ENCODE measurements at regions not wholly inside any gene's neighbourhood (a gene's known extent, or its start where the extent isn't known, plus 50 kb on each side); places are given as distances from the start of the nearest gene placed in this dataset.

- Histone ChIP-seq H3K9me3 (no peaks in the 10 kb centered on the region), H3K4me3 (no peak overlapping the region), H3K4me1 (no peaks in the 10 kb centered on the region), H3K27me3 (no peaks in the 10 kb centered on the region), H3K36me3 (no peaks in the 10 kb centered on the region), H3K27ac (no peak overlapping the region)
- intact Hi-C loops (cut with DNase I; ENCODE audit: low total_unique reads) = no loop called here
- TF ChIP-seq, protein P1, sequence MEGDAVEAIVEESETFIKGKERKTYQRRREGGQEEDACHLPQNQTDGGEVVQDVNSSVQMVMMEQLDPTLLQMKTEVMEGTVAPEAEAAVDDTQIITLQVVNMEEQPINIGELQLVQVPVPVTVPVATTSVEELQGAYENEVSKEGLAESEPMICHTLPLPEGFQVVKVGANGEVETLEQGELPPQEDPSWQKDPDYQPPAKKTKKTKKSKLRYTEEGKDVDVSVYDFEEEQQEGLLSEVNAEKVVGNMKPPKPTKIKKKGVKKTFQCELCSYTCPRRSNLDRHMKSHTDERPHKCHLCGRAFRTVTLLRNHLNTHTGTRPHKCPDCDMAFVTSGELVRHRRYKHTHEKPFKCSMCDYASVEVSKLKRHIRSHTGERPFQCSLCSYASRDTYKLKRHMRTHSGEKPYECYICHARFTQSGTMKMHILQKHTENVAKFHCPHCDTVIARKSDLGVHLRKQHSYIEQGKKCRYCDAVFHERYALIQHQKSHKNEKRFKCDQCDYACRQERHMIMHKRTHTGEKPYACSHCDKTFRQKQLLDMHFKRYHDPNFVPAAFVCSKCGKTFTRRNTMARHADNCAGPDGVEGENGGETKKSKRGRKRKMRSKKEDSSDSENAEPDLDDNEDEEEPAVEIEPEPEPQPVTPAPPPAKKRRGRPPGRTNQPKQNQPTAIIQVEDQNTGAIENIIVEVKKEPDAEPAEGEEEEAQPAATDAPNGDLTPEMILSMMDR (IDR thresholded peaks at IDR 0.05) = no peak
- no peak for DNase-seq
These were observed 845.7 kb upstream of the POT1 start for GRCh38 chr7:125775317-125775716.

GRCh38 chr7:125773113-125773785 lies 843.6 kb upstream of the POT1 start:
- H3K27ac ChIP-seq = no peak overlapping the region
- no peaks in the 10 kb centered on the region for H3K27me3 ChIP-seq
- intact Hi-C loops (cut with DNase I; ENCODE audit: low total_unique reads) = no loop called here
- no peak overlapping the region for H3K4me3 ChIP-seq
- H3K4me1 ChIP-seq = no peaks in the 10 kb centered on the region
- DNase-seq = no peak
- H3K9me3 ChIP-seq = no peaks in the 10 kb centered on the region
- no peaks in the 10 kb centered on the region for H3K36me3 ChIP-seq
- TF ChIP-seq, protein P1 (IDR thresholded peaks at IDR 0.05) = no peak

DNA sequence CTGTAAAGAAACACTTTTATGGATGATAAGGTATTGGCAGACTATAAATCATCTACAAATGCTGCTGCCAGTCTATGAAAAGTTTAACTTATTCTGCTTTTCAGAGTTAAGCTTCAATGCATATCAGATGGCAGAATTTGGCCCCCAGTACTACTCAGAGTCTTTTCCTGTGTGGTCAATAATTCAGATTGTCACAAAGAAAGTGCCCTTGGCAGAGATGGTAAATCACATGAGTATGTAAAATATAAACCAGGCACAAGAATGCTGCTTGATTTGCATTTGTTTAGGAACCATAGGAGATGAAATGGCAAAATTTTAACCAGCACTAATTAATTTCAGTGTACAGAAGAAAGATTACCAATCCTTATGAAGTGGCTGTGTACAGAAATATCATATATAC lies 818.3 kb upstream of the POT1 start:
- intact Hi-C loops (cut with DNase I; ENCODE audit: low total_unique reads) = no loop called here
- no peaks in the 10 kb centered on the region for H3K4me1 ChIP-seq
- H3K9me3 ChIP-seq = no peaks in the 10 kb centered on the region
- H3K4me3 ChIP-seq = no peak overlapping the region
- TF ChIP-seq, protein P1 (IDR thresholded peaks at IDR 0.05) = no peak
- H3K36me3 ChIP-seq = no peaks in the 10 kb centered on the region
- H3K27me3 ChIP-seq = no peaks in the 10 kb centered on the region
- no peak for DNase-seq
- H3K27ac ChIP-seq = no peak overlapping the region

GRCh38 chr7:125746510-125746909 lies 816.9 kb upstream of the POT1 start:
- Histone ChIP-seq H3K36me3 (no peaks in the 10 kb centered on the region), H3K27me3 (no peaks in the 10 kb centered on the region), H3K4me3 (no peak overlapping the region), H3K4me1 (no peaks in the 10 kb centered on the region), H3K9me3 (no peaks in the 10 kb centered on the region), H3K27ac (no peak overlapping the region)
- intact Hi-C loops (cut with DNase I; ENCODE audit: low total_unique reads) = no loop called here
- no peak for DNase-seq
- TF ChIP-seq, protein P1 (IDR thresholded peaks at IDR 0.05) = no peak

DNA sequence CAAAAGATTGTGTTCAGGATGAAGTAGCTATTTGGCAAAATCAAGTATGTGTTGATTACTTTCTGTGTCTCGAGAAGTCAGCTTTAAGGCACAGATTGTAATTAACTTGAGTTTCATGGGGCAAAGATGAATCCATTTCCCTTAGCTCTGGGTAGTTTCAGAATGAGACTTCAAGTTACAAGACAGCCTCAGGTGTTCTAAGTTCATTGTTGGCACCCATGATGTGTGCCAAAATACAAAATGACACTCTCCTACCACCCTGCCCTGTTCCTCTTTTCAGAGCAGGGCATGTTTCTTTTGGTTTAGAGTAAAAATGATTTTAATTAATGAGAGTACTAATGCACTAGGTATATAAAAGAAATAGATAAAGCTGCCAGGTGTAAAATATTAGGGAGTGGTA lies 797.6 kb upstream of the POT1 start:
- no peaks in the 10 kb centered on the region for H3K36me3 ChIP-seq
- H3K4me3 ChIP-seq = no peak overlapping the region
- no peak overlapping the region for H3K27ac ChIP-seq
- no peaks in the 10 kb centered on the region for H3K27me3 ChIP-seq
- H3K9me3 ChIP-seq = peaks cover 0 to 3% (median 0%) of the 10 kb centered on the region in 3 donors
- no peak for DNase-seq
- no peaks in the 10 kb centered on the region for H3K4me1 ChIP-seq
- intact Hi-C loops (cut with DNase I; ENCODE audit: low total_unique reads) = no loop called here
- TF ChIP-seq, protein P1 (IDR thresholded peaks at IDR 0.05) = no peak

GRCh38 chr7:125695626-125696025 lies 766.0 kb upstream of the POT1 start:
- Histone ChIP-seq H3K9me3 (peaks cover 0 to 4% (median 0%) of the 10 kb centered on the region in 3 donors), H3K27ac (no peak overlapping the region), H3K4me1 (no peaks in the 10 kb centered on the region), H3K4me3 (no peak overlapping the region), H3K27me3 (no peaks in the 10 kb centered on the region), H3K36me3 (no peaks in the 10 kb centered on the region)
- TF ChIP-seq, protein P1 (IDR thresholded peaks at IDR 0.05) = no peak
- DNase-seq = no peak
- intact Hi-C loops (cut with DNase I; ENCODE audit: low total_unique reads) = no loop called here
